Stimulated activated CD4-positive, alpha-beta T cell treated with anti-CD3 and anti-CD28 coated beads, Interleukin-2, amount 100 ng/mL, for 24 hours (primary cell): ENCODE measurements at regions not wholly inside any gene's neighbourhood (a gene's known extent, or its start where the extent isn't known, plus 50 kb on each side); places are given as distances from the start of the nearest gene placed in this dataset.
"Not testable (repeated sequence)": the region's sequence is repeated elsewhere in the genome, so short reads cannot be mapped to it uniquely, and the experiment has no call there.

Source experiments
- DNase-seq, 2 donors: peaks; one replicate each; pipeline ENCODE4 v3.0.0-alpha.2; 2020

DNA sequence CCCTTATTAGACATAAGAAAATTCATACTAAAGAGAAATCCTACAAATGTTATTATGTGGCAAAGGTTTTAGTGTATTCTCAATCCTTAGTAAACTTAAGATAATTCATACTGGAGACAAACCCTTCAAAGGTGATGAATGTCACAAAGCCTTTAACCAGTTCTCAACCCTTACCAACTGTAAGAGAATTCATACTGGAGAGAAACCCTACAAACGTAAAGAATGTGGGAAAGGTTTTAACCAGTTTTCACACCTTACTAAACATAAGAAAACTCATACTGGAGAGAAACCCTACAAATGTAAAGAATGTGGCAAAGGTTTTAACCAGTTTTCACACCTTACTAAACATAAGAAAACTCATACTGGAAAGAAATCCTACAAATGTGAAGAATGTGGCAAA, 93.2 kb downstream of the ZNF680 start:
- no peak for DNase-seq

DNA sequence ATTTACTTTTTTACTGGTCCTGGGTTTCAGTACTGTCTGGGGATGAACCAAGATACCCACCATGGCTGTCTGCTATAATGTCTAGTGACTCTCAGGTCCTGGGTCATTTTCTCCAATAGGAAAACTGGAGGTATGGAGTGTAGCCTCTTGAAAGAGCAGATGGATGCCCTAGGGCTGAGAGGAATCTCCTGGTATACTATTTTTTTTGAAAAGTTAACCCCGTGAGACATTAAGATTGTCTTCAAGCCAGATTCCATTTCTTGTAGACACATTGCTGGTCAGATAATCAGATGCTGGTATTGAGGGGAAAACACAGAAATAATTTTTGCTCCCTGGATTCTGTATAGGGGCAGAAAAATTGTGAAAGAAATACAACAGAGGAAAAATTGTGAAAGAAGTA, 97.3 kb downstream of the ZNF680 start:
- no peak for DNase-seq

DNA sequence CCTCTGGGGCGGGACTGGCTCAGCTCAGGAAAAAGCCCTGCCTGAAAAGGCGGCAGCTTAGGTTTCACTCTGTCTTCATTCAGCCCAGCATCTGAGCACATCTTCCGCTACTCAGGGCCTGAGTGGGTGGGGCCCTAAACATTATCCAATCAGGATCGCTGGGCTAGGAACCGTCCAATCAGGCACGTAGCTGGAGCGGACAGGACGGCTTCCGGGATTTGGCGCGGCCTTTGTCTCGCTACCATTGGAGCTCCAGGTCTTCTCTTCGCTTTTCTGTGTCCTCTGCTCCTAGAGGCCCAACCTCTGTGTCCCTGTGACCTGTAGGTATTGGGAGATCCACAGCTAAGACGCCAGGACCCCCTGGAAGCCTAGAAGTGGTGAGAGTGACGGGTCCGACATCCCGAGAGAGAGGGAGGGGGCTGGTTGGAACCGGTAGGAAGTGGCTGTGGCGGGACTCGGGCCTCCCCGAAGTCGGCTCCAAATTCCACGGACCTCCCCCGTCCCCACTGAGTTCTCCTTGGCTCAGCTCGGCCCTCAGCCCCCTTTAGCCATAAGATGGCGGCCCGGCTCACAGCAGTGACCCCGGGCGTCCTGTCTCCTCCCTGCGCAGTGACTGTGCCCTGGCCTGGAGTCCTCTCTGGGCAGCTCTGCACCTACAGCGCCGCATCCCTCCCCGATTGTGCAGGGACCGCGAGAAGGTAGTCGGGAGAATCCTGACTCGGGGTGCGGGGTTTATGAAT, 99.1 kb downstream of the ZNF680 start:
- DNase-seq = peak in 1 of 2 donors; percentile 5

DNA sequence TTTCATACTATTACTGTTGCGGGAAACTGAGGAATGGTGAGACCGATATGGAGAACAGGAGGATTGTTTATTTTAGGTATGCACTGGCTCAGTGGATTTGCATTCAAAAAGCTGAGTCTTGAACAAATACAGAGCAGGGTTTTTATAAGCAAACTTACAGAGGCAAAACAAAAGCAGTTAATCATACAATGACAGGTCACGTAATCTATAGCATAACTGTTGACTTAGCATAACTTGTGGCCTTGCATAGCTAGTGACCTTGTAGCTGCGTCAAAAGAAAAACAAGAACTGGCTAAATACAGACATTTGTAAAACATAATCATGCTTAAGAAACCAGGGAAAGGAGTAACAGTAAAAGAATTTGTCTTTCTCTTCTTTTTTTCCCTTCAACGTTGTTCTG, 103.0 kb downstream of the ZNF680 start:
- DNase-seq = not testable (repeated sequence)

DNA sequence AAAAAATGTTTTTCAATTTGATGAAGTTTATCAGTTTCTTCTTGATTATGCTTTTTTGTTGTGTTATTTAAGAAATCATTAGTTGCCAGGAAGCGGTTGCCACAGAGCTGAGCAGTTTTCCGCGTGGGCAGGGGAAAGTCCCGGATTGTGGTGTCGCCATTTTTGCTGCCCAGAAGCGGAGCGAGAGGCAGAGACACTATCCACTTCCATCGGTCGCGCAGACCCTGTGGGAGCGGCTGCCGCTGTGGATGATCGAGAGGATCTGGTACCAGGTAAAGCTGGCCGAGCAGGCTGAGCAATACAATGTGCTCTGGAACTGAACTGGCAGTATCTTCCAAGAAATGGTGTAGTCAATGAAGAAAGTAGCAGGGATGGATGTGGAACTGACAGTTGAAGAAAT, 119.8 kb downstream of the ZNF736 start:
- no peak for DNase-seq

DNA sequence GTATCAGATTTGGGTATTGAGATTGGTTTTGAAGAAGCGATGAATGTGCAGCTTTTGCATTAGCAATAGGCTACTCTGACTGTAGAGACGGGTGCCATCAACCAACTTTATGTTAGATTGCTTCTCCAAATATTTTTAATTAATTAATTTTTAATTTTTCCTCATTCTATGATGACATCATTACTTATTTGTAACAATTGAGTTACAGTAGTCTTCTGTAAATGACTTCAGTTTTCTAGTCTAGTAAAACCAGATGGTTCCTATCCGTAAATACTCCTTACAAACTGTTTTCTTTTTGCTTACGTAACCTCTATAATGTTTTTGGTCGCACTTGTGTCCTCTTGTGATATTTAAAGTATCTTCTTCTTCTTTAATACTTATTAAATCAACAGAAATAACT, 118.1 kb downstream of the ZNF736 start:
- DNase-seq = no peak

DNA sequence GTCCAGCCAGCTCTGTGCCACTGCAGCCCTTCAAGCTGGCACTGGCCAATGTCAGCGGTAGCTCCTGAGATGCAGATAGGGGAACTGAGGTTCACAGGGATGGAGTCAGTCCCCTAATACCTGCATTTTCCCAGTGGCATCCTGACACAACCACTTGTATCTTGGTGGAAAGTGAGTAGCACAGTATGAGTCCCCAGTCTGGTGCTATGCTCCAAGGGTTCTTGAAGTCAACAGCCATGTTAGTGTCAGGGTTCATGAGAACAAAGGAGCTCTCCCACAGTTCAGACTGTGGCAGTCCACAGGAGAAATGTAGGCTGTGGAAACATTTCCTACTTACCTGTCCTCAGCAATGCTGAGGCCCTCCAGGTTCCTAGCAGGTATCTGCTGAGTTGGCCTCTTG, 115.5 kb downstream of the ZNF736 start:
- DNase-seq = no peak

DNA sequence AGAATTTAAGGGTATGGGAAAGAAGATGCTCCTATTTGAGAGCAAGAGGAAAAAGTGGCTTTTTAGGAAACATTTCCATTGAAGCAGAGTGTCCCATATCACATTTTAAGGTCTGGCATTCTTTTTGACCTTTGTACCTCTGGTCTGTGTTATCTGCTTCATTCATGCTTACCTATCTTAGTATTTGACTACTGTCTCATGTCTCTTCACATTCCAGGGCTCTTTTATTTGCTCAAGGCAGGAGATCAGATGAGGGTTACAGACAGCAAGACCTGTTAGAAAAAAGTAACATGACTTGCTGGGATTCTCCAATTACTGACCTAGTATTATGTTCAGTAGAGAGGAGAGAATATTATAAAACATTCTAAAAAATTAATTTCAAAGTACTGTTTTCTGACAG, 111.7 kb downstream of the ZNF736 start:
- not testable (repeated sequence) for DNase-seq

DNA sequence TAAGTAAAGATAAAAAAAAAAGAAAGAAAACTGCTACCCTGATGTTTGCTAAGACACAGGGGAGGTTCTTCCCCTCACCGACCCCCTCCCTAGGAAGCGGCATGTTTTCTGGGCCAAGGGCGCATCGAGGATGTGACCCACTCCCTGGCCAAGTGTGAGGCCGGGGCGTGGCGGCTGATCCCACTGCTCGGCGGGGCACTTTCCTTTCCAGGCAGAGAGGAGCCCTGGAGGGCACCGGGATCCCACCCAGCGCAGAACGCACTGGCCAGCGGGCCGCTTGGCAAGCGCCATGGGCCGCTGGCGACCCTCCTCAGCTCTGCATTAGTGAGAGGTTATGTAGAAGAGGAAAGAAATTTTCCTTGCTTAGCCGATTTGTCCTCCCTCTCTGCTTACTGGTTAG, 93.4 kb downstream of the ZNF736 start:
- DNase-seq = no peak
